K562 (cell line): ENCODE measurements at regions not wholly inside any gene's neighbourhood (a gene's known extent, or its start where the extent isn't known, plus 50 kb on each side); places are given as distances from the start of the nearest gene placed in this dataset.

ENCODE experiments used
- ARID1B ChIP-seq: fragments of 450-650 bp; IDR thresholded peaks from 2 replicates; pipeline ENCODE4 v1.6.1; 2016; ENCODE audit warnings: antibody characterized with exemption, mild to moderate bottlenecking, inconsistent platforms
- ATF7 ChIP-seq: fragments of 450-650 bp; IDR thresholded peaks from 2 replicates; pipeline ENCODE4 v1.7.1; 2014; ENCODE audit warnings: mild to moderate bottlenecking, moderate library complexity
- CTBP1 ChIP-seq: fragments of 450-650 bp; IDR thresholded peaks from 2 replicates; pipeline ENCODE4 v1.6.1; 2016; ENCODE audit warnings: borderline replicate concordance
- DPF2 ChIP-seq: fragments of 450-650 bp; IDR thresholded peaks from 2 replicates; pipeline ENCODE4 v1.6.1; 2016
- E2F1 ChIP-seq: sonication (generic); formaldehyde crosslinking; IDR thresholded peaks from 2 replicates; pipeline ENCODE4 v1.8.1; 2023; ENCODE audit warnings: mild to moderate bottlenecking, missing genetic modification reagents, moderate library complexity
- E2F8 ChIP-seq: fragments of 450-650 bp; IDR thresholded peaks from 2 replicates; pipeline ENCODE4 v1.7.1; 2018; ENCODE audit warnings: mild to moderate bottlenecking, low read depth; ENCODE audit not compliant: partially characterized antibody
- ETV5 ChIP-seq: sonication (generic); formaldehyde crosslinking; IDR thresholded peaks from 2 replicates; pipeline ENCODE4 v1.4.0; 2020; ENCODE audit warnings: low read depth, mild to moderate bottlenecking, missing genetic modification reagents
- EZH2 ChIP-seq: IDR thresholded peaks from 2 replicates; pipeline ENCODE4 v1.6.1; 2012; ENCODE audit warnings: low read depth, mild to moderate bottlenecking, inconsistent platforms, low read length, borderline replicate concordance
- FOS ChIP-seq: IDR thresholded peaks from 3 replicates; pipeline ENCODE4 v1.6.1; 2011; ENCODE audit not compliant: insufficient read length; ENCODE audit errors: extremely low read depth
- HLTF ChIP-seq: fragments of 450-650 bp; IDR thresholded peaks from 2 replicates; pipeline ENCODE4 v1.6.1; 2016
- HNRNPK ChIP-seq: fragments of 200-400 bp; formaldehyde crosslinking; IDR thresholded peaks from one replicate; pipeline ENCODE4 v1.6.1; 2018; ENCODE audit warnings: mild to moderate bottlenecking, low read depth, low read length; ENCODE audit not compliant: poor library complexity, severe bottlenecking
- ILK ChIP-seq: fragments of 450-650 bp; IDR thresholded peaks from 2 replicates; pipeline ENCODE4 v1.6.1; 2016; ENCODE audit warnings: missing genetic modification characterization, low read depth, mild to moderate bottlenecking, missing compliant biosample characterization, moderate library complexity, borderline replicate concordance
- KDM4B ChIP-seq, 2 experiments: fragments of 450-650 bp in 1 of 2; sonication (generic) in 1 of 2; IDR thresholded peaks; 2 replicates each; pipeline ENCODE4 v1.6.1; 2016 to 2017; ENCODE audit warnings: borderline replicate concordance in 2 of 2, antibody characterized with exemption in 1 of 2, low read depth in 1 of 2, mild to moderate bottlenecking in 1 of 2
- NEUROD1 ChIP-seq: fragments of 150-350 bp; IDR thresholded peaks from 2 replicates; pipeline ENCODE4 v1.6.1; 2014; ENCODE audit warnings: borderline replicate concordance, low read length, low read depth; ENCODE audit not compliant: partially characterized antibody
- NFATC3 ChIP-seq: fragments of 450-650 bp; IDR thresholded peaks from 2 replicates; pipeline ENCODE4 v1.6.1; 2017; ENCODE audit warnings: mild to moderate bottlenecking
- PTRF ChIP-seq: fragments of 450-650 bp; IDR thresholded peaks from 2 replicates; pipeline ENCODE4 v1.6.1; 2016; ENCODE audit warnings: mild to moderate bottlenecking, missing genetic modification characterization, missing compliant biosample characterization
- SAFB2 ChIP-seq: fragments of 200-400 bp; formaldehyde crosslinking; IDR thresholded peaks from 2 replicates; pipeline ENCODE4 v1.6.1; 2018; ENCODE audit warnings: borderline replicate concordance, low read length, low read depth, moderate library complexity; ENCODE audit not compliant: severe bottlenecking
- SREBF1 ChIP-seq: fragments of 150-350 bp; IDR thresholded peaks from 2 replicates; pipeline ENCODE4 v1.6.1; 2014; ENCODE audit warnings: antibody characterized with exemption, low read depth, low read length, borderline replicate concordance
- TAF15 ChIP-seq: fragments of 200-400 bp; formaldehyde crosslinking; IDR thresholded peaks from 2 replicates; pipeline ENCODE4 v1.6.1; 2017; ENCODE audit warnings: mild to moderate bottlenecking, low read depth, low read length, moderate library complexity
- TCFL5 ChIP-seq: fragments of 250-450 bp; sonication (Bioruptor Pico); conservative IDR thresholded peaks from 2 replicates; pipeline ENCODE4 v1.6.1; 2021; ENCODE audit warnings: mild to moderate bottlenecking, moderate library complexity, matching md5 sums
- ZNF134 ChIP-seq: fragments of 250-450 bp; sonication (Bioruptor Pico); conservative IDR thresholded peaks from 2 replicates; pipeline ENCODE4 v1.4.0; 2020
- ZNF197 ChIP-seq: fragments of 200-800 bp; sonication (Bioruptor generic); IDR thresholded peaks from 2 replicates; pipeline ENCODE4 v1.6.1; 2016; ENCODE audit warnings: low read depth, missing genetic modification characterization, missing compliant biosample characterization
- ZNF436 ChIP-seq: fragments of 250-450, 450-650 bp; sonication (Bioruptor Pico); formaldehyde crosslinking; IDR thresholded peaks from 2 replicates; pipeline ENCODE4 v1.7.0; 2020; ENCODE audit warnings: mild to moderate bottlenecking
- ZNF695 ChIP-seq: fragments of 450-650 bp; formaldehyde crosslinking; IDR thresholded peaks from 2 replicates; pipeline ENCODE4 v1.4.0; 2020; ENCODE audit warnings: mild to moderate bottlenecking, moderate library complexity
- TF ChIP-seq, protein P1 (sequence below): fragments of 250-450 bp; sonication (Bioruptor Pico); IDR thresholded peaks from 2 replicates; pipeline ENCODE4 v1.5.0; 2020; ENCODE audit warnings: mild to moderate bottlenecking

DNA sequence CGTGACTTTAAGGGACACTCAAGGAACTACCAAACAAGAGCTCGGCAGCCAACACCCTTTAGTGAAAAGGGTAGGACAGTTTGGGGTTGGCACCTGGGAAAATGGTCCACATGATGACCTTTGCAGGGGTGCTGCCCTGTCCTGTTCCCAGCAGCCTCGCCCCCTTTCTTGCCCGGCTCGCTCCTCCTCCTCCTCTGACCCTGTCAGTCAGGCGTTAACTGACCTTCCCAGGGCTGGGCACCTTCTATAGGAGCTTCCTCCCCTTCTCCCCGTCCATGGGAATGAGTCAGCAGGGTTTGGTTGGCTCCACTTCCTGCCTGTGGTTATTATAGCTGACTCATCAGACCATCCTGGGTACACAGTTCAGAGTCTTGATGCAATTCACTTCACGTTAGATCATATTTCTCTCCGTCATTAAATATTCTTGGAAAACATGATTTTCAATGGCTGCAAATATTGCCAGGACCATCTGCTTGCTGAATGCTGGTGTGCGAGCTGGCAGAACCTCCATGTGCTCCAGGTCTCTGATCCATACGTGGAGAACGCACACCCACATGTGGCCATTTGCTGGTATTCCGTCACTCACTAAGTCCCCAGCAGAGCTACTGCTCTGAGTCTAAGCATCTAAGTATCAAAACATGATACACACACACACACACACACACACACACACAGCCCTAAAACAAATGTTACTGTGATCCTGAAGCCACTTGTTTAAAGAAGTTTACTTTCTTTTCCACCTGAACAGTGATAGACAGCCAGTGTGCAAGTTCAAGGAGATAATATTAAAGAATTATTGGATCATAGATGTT lies 185.0 kb downstream of the ANAPC1 start (continued):
- TF ChIP-seq ZNF134 (CRISPR knock-in tag) (no peak), ATF7 (peak; percentile 88), DPF2 (peak; percentile 97), SREBF1 (no peak), NEUROD1 (no peak), TAF15 (no peak), ZNF436 (CRISPR knock-in tag) (no peak), CTBP1 (peak; percentile 84; the same call in 1 of the 2 replicates), ARID1B (peak; percentile 91), HNRNPK (no peak), TCFL5 (CRISPR knock-in tag) (no peak), E2F8 (peak; percentile 65), ILK (tag) (no peak), E2F1 (CRISPR knock-in tag) (no peak), NFATC3 (no peak), FOS (peak; percentile 46), SAFB2 (no peak), KDM4B (IDR thresholded peaks at IDR 0.05; ENCODE audit: borderline replicate concordance in 2 of 2, low read depth in 1 of 2) (no peak; a peak in 1 of 4 replicates), ZNF197 (CRISPR knock-in tag) (no peak), EZH2 (no peak), ZNF695 (CRISPR knock-in tag) (no peak), PTRF (tag) (no peak), ETV5 (CRISPR knock-in tag) (peak; percentile 97), HLTF (0 out of 2 replicates have a peak, but pooled peaks have one; percentile 9)
- TF ChIP-seq, protein P1, sequence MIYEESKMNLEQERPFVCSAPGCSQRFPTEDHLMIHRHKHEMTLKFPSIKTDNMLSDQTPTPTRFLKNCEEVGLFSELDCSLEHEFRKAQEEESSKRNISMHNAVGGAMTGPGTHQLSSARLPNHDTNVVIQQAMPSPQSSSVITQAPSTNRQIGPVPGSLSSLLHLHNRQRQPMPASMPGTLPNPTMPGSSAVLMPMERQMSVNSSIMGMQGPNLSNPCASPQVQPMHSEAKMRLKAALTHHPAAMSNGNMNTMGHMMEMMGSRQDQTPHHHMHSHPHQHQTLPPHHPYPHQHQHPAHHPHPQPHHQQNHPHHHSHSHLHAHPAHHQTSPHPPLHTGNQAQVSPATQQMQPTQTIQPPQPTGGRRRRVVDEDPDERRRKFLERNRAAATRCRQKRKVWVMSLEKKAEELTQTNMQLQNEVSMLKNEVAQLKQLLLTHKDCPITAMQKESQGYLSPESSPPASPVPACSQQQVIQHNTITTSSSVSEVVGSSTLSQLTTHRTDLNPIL (CRISPR knock-in tag), result no peak
